ENCODE measurements at regions not wholly inside any gene's neighbourhood (a gene's known extent, or its start where the extent isn't known, plus 50 kb on each side); places are given as distances from the start of the nearest gene placed in this dataset.
"Not testable (repeated sequence)": the region's sequence is repeated elsewhere in the genome, so short reads cannot be mapped to it uniquely, and the experiment has no call there.

DNA sequence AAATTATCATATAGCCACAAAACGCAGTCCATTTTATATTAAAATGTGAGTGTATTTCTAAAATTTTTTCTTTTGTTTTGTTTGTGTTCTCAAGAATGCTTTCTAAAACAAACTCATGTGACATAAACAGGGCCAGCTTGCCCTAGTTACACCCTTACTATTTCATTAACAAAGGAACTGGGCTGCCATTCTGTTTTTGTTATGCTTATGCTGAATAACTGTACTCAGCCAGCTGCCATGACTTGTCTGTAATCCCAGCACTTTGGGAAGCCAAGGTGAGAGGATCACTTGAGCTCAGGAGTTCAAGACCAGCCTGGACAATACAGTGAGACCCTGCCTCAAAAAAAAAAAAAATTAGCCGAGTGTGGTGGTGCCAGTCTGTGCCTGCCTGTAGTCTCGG lies 66.0 kb upstream of the TMED7 start:
- TF ChIP-seq, protein P1, sequence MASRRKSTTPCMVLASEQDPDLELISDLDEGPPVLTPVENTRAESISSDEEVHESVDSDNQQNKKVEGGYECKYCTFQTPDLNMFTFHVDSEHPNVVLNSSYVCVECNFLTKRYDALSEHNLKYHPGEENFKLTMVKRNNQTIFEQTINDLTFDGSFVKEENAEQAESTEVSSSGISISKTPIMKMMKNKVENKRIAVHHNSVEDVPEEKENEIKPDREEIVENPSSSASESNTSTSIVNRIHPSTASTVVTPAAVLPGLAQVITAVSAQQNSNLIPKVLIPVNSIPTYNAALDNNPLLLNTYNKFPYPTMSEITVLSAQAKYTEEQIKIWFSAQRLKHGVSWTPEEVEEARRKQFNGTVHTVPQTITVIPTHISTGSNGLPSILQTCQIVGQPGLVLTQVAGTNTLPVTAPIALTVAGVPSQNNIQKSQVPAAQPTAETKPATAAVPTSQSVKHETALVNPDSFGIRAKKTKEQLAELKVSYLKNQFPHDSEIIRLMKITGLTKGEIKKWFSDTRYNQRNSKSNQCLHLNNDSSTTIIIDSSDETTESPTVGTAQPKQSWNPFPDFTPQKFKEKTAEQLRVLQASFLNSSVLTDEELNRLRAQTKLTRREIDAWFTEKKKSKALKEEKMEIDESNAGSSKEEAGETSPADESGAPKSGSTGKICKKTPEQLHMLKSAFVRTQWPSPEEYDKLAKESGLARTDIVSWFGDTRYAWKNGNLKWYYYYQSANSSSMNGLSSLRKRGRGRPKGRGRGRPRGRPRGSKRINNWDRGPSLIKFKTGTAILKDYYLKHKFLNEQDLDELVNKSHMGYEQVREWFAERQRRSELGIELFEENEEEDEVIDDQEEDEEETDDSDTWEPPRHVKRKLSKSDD (conservative IDR thresholded peaks at IDR 0.05; ENCODE audit: low read length): not testable (repeated sequence)
- not testable (repeated sequence) for TF ChIP-seq ZNF175 (CRISPR knock-in tag; IDR thresholded peaks at IDR 0.05; ENCODE audit: low read depth); ZFP36 (IDR thresholded peaks at IDR 0.05; ENCODE audit: low read depth, low read length, partially characterized antibody); ZKSCAN8 (CRISPR knock-in tag; IDR thresholded peaks at IDR 0.05); TCF3 (CRISPR knock-in tag; IDR thresholded peaks at IDR 0.05)
- TF ChIP-seq, protein P2, sequence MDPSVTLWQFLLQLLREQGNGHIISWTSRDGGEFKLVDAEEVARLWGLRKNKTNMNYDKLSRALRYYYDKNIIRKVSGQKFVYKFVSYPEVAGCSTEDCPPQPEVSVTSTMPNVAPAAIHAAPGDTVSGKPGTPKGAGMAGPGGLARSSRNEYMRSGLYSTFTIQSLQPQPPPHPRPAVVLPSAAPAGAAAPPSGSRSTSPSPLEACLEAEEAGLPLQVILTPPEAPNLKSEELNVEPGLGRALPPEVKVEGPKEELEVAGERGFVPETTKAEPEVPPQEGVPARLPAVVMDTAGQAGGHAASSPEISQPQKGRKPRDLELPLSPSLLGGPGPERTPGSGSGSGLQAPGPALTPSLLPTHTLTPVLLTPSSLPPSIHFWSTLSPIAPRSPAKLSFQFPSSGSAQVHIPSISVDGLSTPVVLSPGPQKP (CRISPR knock-in tag; IDR thresholded peaks at IDR 0.05): not testable (repeated sequence)
- TF ChIP-seq, protein P3, sequence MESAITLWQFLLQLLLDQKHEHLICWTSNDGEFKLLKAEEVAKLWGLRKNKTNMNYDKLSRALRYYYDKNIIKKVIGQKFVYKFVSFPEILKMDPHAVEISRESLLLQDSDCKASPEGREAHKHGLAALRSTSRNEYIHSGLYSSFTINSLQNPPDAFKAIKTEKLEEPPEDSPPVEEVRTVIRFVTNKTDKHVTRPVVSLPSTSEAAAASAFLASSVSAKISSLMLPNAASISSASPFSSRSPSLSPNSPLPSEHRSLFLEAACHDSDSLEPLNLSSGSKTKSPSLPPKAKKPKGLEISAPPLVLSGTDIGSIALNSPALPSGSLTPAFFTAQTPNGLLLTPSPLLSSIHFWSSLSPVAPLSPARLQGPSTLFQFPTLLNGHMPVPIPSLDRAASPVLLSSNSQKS (CRISPR knock-in tag; IDR thresholded peaks at IDR 0.05): not testable (repeated sequence)
- TF ChIP-seq, protein P4, sequence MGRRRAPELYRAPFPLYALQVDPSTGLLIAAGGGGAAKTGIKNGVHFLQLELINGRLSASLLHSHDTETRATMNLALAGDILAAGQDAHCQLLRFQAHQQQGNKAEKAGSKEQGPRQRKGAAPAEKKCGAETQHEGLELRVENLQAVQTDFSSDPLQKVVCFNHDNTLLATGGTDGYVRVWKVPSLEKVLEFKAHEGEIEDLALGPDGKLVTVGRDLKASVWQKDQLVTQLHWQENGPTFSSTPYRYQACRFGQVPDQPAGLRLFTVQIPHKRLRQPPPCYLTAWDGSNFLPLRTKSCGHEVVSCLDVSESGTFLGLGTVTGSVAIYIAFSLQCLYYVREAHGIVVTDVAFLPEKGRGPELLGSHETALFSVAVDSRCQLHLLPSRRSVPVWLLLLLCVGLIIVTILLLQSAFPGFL (CRISPR knock-in tag; IDR thresholded peaks at IDR 0.05): not testable (repeated sequence)
- TF ChIP-seq, protein P5, sequence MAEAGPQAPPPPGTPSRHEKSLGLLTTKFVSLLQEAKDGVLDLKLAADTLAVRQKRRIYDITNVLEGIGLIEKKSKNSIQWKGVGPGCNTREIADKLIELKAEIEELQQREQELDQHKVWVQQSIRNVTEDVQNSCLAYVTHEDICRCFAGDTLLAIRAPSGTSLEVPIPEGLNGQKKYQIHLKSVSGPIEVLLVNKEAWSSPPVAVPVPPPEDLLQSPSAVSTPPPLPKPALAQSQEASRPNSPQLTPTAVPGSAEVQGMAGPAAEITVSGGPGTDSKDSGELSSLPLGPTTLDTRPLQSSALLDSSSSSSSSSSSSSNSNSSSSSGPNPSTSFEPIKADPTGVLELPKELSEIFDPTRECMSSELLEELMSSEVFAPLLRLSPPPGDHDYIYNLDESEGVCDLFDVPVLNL (CRISPR knock-in tag; IDR thresholded peaks at IDR 0.05; ENCODE audit: low read depth): not testable (repeated sequence)
